Glomerular visceral epithelial cell (primary cell): ENCODE measurements at regions not wholly inside any gene's neighbourhood (a gene's known extent, or its start where the extent isn't known, plus 50 kb on each side); places are given as distances from the start of the nearest gene placed in this dataset.

Source experiments
- DNase-seq: peaks from one replicate; pipeline ENCODE4 v3.0.0-alpha.2; 2016; ENCODE audit errors: extremely low spot score

- no peak for DNase-seq
These were observed 75.8 kb upstream of the ZFP64 start for GRCh38 chr20:52267418-52267817.

GRCh38 chr20:52263757-52264156, 72.2 kb upstream of the ZFP64 start:
- DNase-seq: no peak

GRCh38 chr20:52261792-52262191, 70.2 kb upstream of the ZFP64 start:
- no peak for DNase-seq

- DNase-seq: no peak
These were observed 67.7 kb upstream of the ZFP64 start for GRCh38 chr20:52259295-52259694.

GRCh38 chr20:52256454-52256853, 64.9 kb upstream of the ZFP64 start:
- no peak for DNase-seq

- no peak for DNase-seq
These were observed 61.1 kb upstream of the ZFP64 start for GRCh38 chr20:52252664-52253063.

- DNase-seq: no peak
These were observed 60.2 kb upstream of the ZFP64 start for GRCh38 chr20:52251827-52252226.

GRCh38 chr20:52251136-52251700, 59.6 kb upstream of the ZFP64 start:
- no peak for DNase-seq

GRCh38 chr20:52247548-52247947, 56.0 kb upstream of the ZFP64 start:
- DNase-seq: no peak

- DNase-seq: no peak
These were observed 54.8 kb upstream of the ZFP64 start for GRCh38 chr20:52246366-52246765.

- no peak for DNase-seq
These were observed 53.1 kb upstream of the ZFP64 start for GRCh38 chr20:52244702-52245101.

GRCh38 chr20:52242237-52243230, 51.0 kb upstream of the ZFP64 start:
- no peak for DNase-seq
